CD14-positive monocyte (primary cell): ENCODE measurements at regions not wholly inside any gene's neighbourhood (a gene's known extent, or its start where the extent isn't known, plus 50 kb on each side); places are given as distances from the start of the nearest gene placed in this dataset.

ENCODE experiments used
- DNase-seq, 3 donors: peaks; one replicate each; pipeline ENCODE4 v3.0.0-alpha.2; 2011 to 2022
- H2AFZ ChIP-seq: 2 replicates; pipeline ENCODE4 v1.6.0; 2012; ENCODE audit warnings: mild to moderate bottlenecking, low read depth, low read length, inconsistent platforms; ENCODE audit not compliant: insufficient read depth, poor library complexity, severe bottlenecking
- H3K27ac ChIP-seq, 2 donors: 1 replicate in 1 of 2; 2 replicates in 1 of 2; pipeline ENCODE4 v1.5.1; 2012 to 2013; ENCODE audit warnings: low read length in 2 of 2, control low read depth in 1 of 2, inconsistent platforms in 1 of 2, low read depth in 1 of 2, mild to moderate bottlenecking in 1 of 2
- H3K27me3 ChIP-seq, 2 donors: one replicate each; pipeline versions ENCODE4 v1.6.0 to v1.6.1; 2011 to 2013; ENCODE audit warnings: low read length in 2 of 2; ENCODE audit not compliant: control insufficient read depth in 2 of 2, insufficient read depth in 2 of 2
- H3K36me3 ChIP-seq, 2 donors: replicated peaks in 1 of 2; 1 replicate in 1 of 2; 2 replicates in 1 of 2; pipeline versions ENCODE4 v1.5.1 to v1.6.1; 2012 to 2013; ENCODE audit warnings: low read length in 2 of 2, control low read depth in 1 of 2, inconsistent platforms in 1 of 2, mild to moderate bottlenecking in 1 of 2; ENCODE audit not compliant: insufficient read depth in 2 of 2, control insufficient read depth in 1 of 2
- H3K4me1 ChIP-seq, 2 donors: 1 replicate in 1 of 2; 2 replicates in 1 of 2; pipeline versions ENCODE4 v1.5.1 to v1.6.1; 2012 to 2013; ENCODE audit warnings: low read length in 2 of 2, control low read depth in 1 of 2, inconsistent platforms in 1 of 2, mild to moderate bottlenecking in 1 of 2, moderate library complexity in 1 of 2; ENCODE audit not compliant: insufficient read depth in 2 of 2, control insufficient read depth in 1 of 2
- H3K4me2 ChIP-seq: replicated peaks from 2 replicates; pipeline ENCODE3; 2012; ENCODE audit warnings: low read length, moderate library complexity, mild to moderate bottlenecking; ENCODE audit not compliant: poor library complexity, severe bottlenecking; ENCODE audit errors: extremely low read depth
- H3K4me3 ChIP-seq, 3 experiments: fragments of 200-600 bp in 1 of 3; sonication (generic) in 1 of 3; replicated peaks in 1 of 3; 1 replicate in 2 of 3; 2 replicates in 1 of 3; pipeline ENCODE4 v1.5.1; 2011 to 2013; ENCODE audit warnings: low read length in 3 of 3, mild to moderate bottlenecking in 3 of 3, control low read depth in 2 of 3, low read depth in 2 of 3, inconsistent platforms in 1 of 3, moderate library complexity in 1 of 3
- H3K79me2 ChIP-seq: 2 replicates; pipeline ENCODE4 v1.6.0; 2012; ENCODE audit warnings: mild to moderate bottlenecking, control low read depth, inconsistent platforms, low read length, moderate library complexity; ENCODE audit not compliant: insufficient read depth
- H3K9ac ChIP-seq: 2 replicates; pipeline ENCODE4 v1.6.0; 2017; ENCODE audit warnings: low read length, mild to moderate bottlenecking; ENCODE audit not compliant: insufficient read depth, poor library complexity, severe bottlenecking
- H3K9me3 ChIP-seq, 2 donors: replicated peaks in 1 of 2; 1 replicate in 1 of 2; 2 replicates in 1 of 2; pipeline versions ENCODE4 v1.5.1 to v1.6.1; 2012 to 2013; ENCODE audit warnings: low read length in 2 of 2, control low read depth in 1 of 2; ENCODE audit not compliant: control insufficient read depth in 1 of 2, insufficient read depth in 1 of 2
- H4K20me1 ChIP-seq: 2 replicates; pipeline ENCODE4 v1.6.0; 2012; ENCODE audit warnings: mild to moderate bottlenecking, low read length, control low read depth, moderate library complexity; ENCODE audit not compliant: insufficient read depth
- H3K27ac Mint-ChIP-seq, 7 donors: one replicate each; pipeline ENCODE4 v1.8.0; 2020; ENCODE audit warnings: mild to moderate bottlenecking in 7 of 7, mixed read lengths in 7 of 7, moderate library complexity in 6 of 7, inconsistent platforms in 2 of 7
- H3K27me3 Mint-ChIP-seq, 3 donors: one replicate each; pipeline ENCODE4 v1.8.0; 2021 to 2022; ENCODE audit warnings: low read depth in 3 of 3, mild to moderate bottlenecking in 3 of 3, mixed read lengths in 3 of 3, moderate library complexity in 3 of 3, inconsistent platforms in 1 of 3
- H3K36me3 Mint-ChIP-seq, 2 donors: one replicate each; pipeline ENCODE4 v1.8.0; 2020; ENCODE audit warnings: mixed read lengths in 2 of 2, inconsistent platforms in 1 of 2, mild to moderate bottlenecking in 1 of 2
- H3K4me1 Mint-ChIP-seq: one replicate; pipeline ENCODE4 v1.8.0; 2020; ENCODE audit warnings: mild to moderate bottlenecking, mixed read lengths
- H3K4me3 Mint-ChIP-seq, 2 donors: one replicate each; pipeline ENCODE4 v1.8.0; 2020; ENCODE audit warnings: mild to moderate bottlenecking in 2 of 2, mixed read lengths in 2 of 2, moderate library complexity in 1 of 2
- H3K9me3 Mint-ChIP-seq, 7 donors: one replicate each; pipeline ENCODE4 v1.8.0; 2020 to 2022; ENCODE audit warnings: mixed read lengths in 7 of 7, mild to moderate bottlenecking in 6 of 7, moderate library complexity in 6 of 7, inconsistent platforms in 2 of 7
- CTCF ChIP-seq: fragments of 200-600 bp; IDR thresholded peaks from one replicate; pipeline ENCODE4 v1.8.0; 2022; ENCODE audit warnings: antibody characterized with exemption, mild to moderate bottlenecking
- WGBS: methylation state at CpG from one replicate; pipeline ENCODE4 v1.1.5; 2013; ENCODE audit warnings: missing lambda C conversion rate; ENCODE audit not compliant: insufficient coverage; 5-methylcytosine and 5-hydroxymethylcytosine counted together
- intact Hi-C, 2 donors: fragments of 100-400 bp; cut with micrococcal nuclease; formaldehyde crosslinking; loops; one replicate each; pipeline versions ENCODE4 v1.15.0 to v1.15.1; 2023

GRCh38 chr6:126643352-126643751, 303.4 kb downstream of the CENPW start:
- H3K27me3 Mint-ChIP-seq: peaks cover 0 to under 1% (median 0%) of the 10 kb centered on the region in 3 donors
- no peaks in the 10 kb centered on the region for H3K79me2 ChIP-seq
- no peak overlapping the region for H3K9ac ChIP-seq
- no peak overlapping the region for H2AFZ ChIP-seq
- no peaks in the 10 kb centered on the region for H3K4me1 Mint-ChIP-seq
- H3K4me2 ChIP-seq: no peak overlapping the region
- H3K4me3 Mint-ChIP-seq: no peak overlapping the region
- no peak for DNase-seq
- H3K27me3 ChIP-seq: no peaks in the 10 kb centered on the region
- H4K20me1 ChIP-seq: no peaks in the 10 kb centered on the region
- no peak overlapping the region for H3K4me3 ChIP-seq
- no peak overlapping the region for H3K27ac Mint-ChIP-seq
- WGBS: 96% methylated on average over 22 of the region's 33 CpGs
- intact Hi-C loops: no loop called here
- no peak overlapping the region for H3K27ac ChIP-seq
- H3K36me3 ChIP-seq: no peaks in the 10 kb centered on the region
- peaks cover 0 to 3% (median 0%) of the 10 kb centered on the region in 7 donors for H3K9me3 Mint-ChIP-seq
- no peaks in the 10 kb centered on the region for H3K9me3 ChIP-seq
- no peak for TF ChIP-seq CTCF
- no peaks in the 10 kb centered on the region for H3K36me3 Mint-ChIP-seq
- H3K4me1 ChIP-seq: no peaks in the 10 kb centered on the region

- no peak overlapping the region for H2AFZ ChIP-seq
- H3K4me2 ChIP-seq: no peak overlapping the region
- Mint-ChIP-seq H3K9me3 (peaks cover 0 to 12% (median 5%) of the 10 kb centered on the region in 7 donors), H3K27me3 (peaks cover 0 to 7% (median 2%) of the 10 kb centered on the region in 3 donors), H3K36me3 (no peaks in the 10 kb centered on the region), H3K27ac (no peak overlapping the region), H3K4me1 (no peaks in the 10 kb centered on the region), H3K4me3 (no peak overlapping the region)
- H3K4me3 ChIP-seq: no peak overlapping the region
- no peaks in the 10 kb centered on the region for H3K4me1 ChIP-seq
- peaks cover 7 to 8% of the 10 kb centered on the region in 2 donors for H3K9me3 ChIP-seq
- no peaks in the 10 kb centered on the region for H4K20me1 ChIP-seq
- no peaks in the 10 kb centered on the region for H3K27me3 ChIP-seq
- H3K9ac ChIP-seq: no peak overlapping the region
- no peaks in the 10 kb centered on the region for H3K79me2 ChIP-seq
- H3K36me3 ChIP-seq: no peaks in the 10 kb centered on the region
- no peak for DNase-seq
- no peak for TF ChIP-seq CTCF
- no peak overlapping the region for H3K27ac ChIP-seq
- WGBS: no CpG with 5 or more reads among the region's 2 CpGs
- intact Hi-C loops: no loop called here
These were observed 311.0 kb downstream of the CENPW start for GRCh38 chr6:126650931-126651330.
